B cell (primary cell): ENCODE measurements at regions not wholly inside any gene's neighbourhood (a gene's known extent, or its start where the extent isn't known, plus 50 kb on each side); places are given as distances from the start of the nearest gene placed in this dataset.

Experiments used
- ATAC-seq: fragments of 200-7000 bp; cut with Tn5 transposase; one replicate; pipeline ENCODE4 v1.10.0; 2021; ENCODE audit warnings: low read depth, mild to moderate bottlenecking, moderate number of reproducible peaks, moderate library complexity
- CTCF ChIA-PET: fragments of 350-600 bp; sonication (Branson Sonifier 250); formaldehyde crosslinking; loops from one replicate; lab custom pipeline; 2021; ENCODE audit warnings: antibody characterized with exemption, inconsistent platforms; lab: Charles Lee
- POLR2A ChIA-PET: fragments of 350-600 bp; sonication (Branson Sonifier 250); formaldehyde crosslinking; loops from one replicate; lab custom pipeline; 2021; ENCODE audit warnings: antibody characterized with exemption; lab: Charles Lee
- DNase-seq: peaks from one replicate; pipeline ENCODE4 v3.0.0; 2013
- H2AFZ ChIP-seq: 2 replicates; pipeline ENCODE4 v1.6.1; 2012; ENCODE audit warnings: mild to moderate bottlenecking, low read depth, low read length; ENCODE audit not compliant: insufficient read depth, poor library complexity, severe bottlenecking
- H3K27ac ChIP-seq, 2 donors: 1 replicate in 1 of 2; 2 replicates in 1 of 2; pipeline ENCODE4 v1.5.1; 2012 to 2013; ENCODE audit warnings: low read length in 2 of 2, mild to moderate bottlenecking in 2 of 2, moderate library complexity in 1 of 2
- H3K27me3 ChIP-seq, 4 experiments: fragments of 200-600 bp in 1 of 4; sonication (generic) in 1 of 4; replicated peaks in 1 of 4; 1 replicate in 2 of 4; 2 replicates in 2 of 4; pipeline versions ENCODE4 v1.6.1 to v1.7.0; 2013 to 2016; ENCODE audit warnings: low read length in 3 of 4, mild to moderate bottlenecking in 2 of 4, mixed read lengths in 1 of 4, moderate library complexity in 1 of 4; ENCODE audit not compliant: insufficient read depth in 4 of 4, control insufficient read depth in 3 of 4; ENCODE audit errors: control extremely low read depth in 1 of 4
- H3K36me3 ChIP-seq, 2 experiments: replicated peaks in 1 of 2; 1 replicate in 1 of 2; 2 replicates in 1 of 2; pipeline versions ENCODE4 v1.6.1 to v1.7.1; 2013; ENCODE audit warnings: low read length in 1 of 2; ENCODE audit not compliant: insufficient read depth in 2 of 2, control insufficient read depth in 1 of 2; ENCODE audit errors: control extremely low read depth in 1 of 2, extremely low read depth in 1 of 2
- H3K4me1 ChIP-seq, 2 donors: fragments of 200-600 bp in 1 of 2; sonication (generic) in 1 of 2; 1 replicate in 1 of 2; 2 replicates in 1 of 2; pipeline versions ENCODE4 v1.5.1 to v1.6.1; 2013 to 2017; ENCODE audit warnings: low read length in 2 of 2; ENCODE audit not compliant: control insufficient read depth in 2 of 2, insufficient read depth in 2 of 2
- H3K4me2 ChIP-seq: replicated peaks from 2 replicates; pipeline ENCODE3; 2012; ENCODE audit warnings: mild to moderate bottlenecking, low read depth, low read length; ENCODE audit not compliant: poor library complexity, severe bottlenecking
- H3K4me3 ChIP-seq, 5 experiments: fragments of 200-600 bp in 1 of 5; sonication (generic) in 1 of 5; 1 replicate in 3 of 5; 2 replicates in 2 of 5; pipeline versions ENCODE4 v1.5.1 to v1.7.0; 2011 to 2016; ENCODE audit warnings: low read length in 4 of 5, mild to moderate bottlenecking in 4 of 5, low read depth in 2 of 5, control low read depth in 1 of 5, moderate library complexity in 1 of 5; ENCODE audit not compliant: insufficient read depth in 1 of 5; ENCODE audit errors: control extremely low read depth in 1 of 5, extremely low read depth in 1 of 5
- H3K79me2 ChIP-seq: fragments of 200-600 bp; sonication (generic); one replicate; pipeline ENCODE4 v1.6.0; 2016; ENCODE audit warnings: low read length; ENCODE audit not compliant: control insufficient read depth, insufficient read depth
- H3K9ac ChIP-seq: fragments of 200-600 bp; sonication (generic); 2 replicates; pipeline ENCODE4 v1.6.1; 2017; ENCODE audit warnings: mild to moderate bottlenecking, low read length, moderate library complexity
- H3K9me3 ChIP-seq, 3 donors: one replicate each; pipeline versions ENCODE4 v1.6.1 to v1.7.1; 2013; ENCODE audit warnings: low read length in 2 of 3; ENCODE audit not compliant: control insufficient read depth in 2 of 3, insufficient read depth in 1 of 3; ENCODE audit errors: control extremely low read depth in 1 of 3
- H4K20me1 ChIP-seq: 2 replicates; pipeline ENCODE4 v1.6.0; 2012; ENCODE audit warnings: mild to moderate bottlenecking, low read length; ENCODE audit not compliant: insufficient read depth, control insufficient read depth, poor library complexity, severe bottlenecking
- H3K27ac Mint-ChIP-seq: one replicate; pipeline ENCODE4 v1.8.0; 2021; ENCODE audit warnings: mixed read lengths
- H3K27me3 Mint-ChIP-seq: one replicate; pipeline ENCODE4 v1.8.0; 2021; ENCODE audit warnings: mixed read lengths
- H3K4me1 Mint-ChIP-seq: one replicate; pipeline ENCODE4 v1.8.0; 2021; ENCODE audit warnings: mixed read lengths
- H3K4me3 Mint-ChIP-seq: one replicate; pipeline ENCODE4 v1.8.0; 2021; ENCODE audit warnings: mixed read lengths
- H3K9me3 Mint-ChIP-seq: one replicate; pipeline ENCODE4 v1.8.0; 2022; ENCODE audit warnings: mixed read lengths; ENCODE audit not compliant: insufficient read depth
- CTCF ChIP-seq: fragments of 200-600 bp; IDR thresholded peaks from one replicate; pipeline ENCODE4 v1.8.0; 2022; ENCODE audit warnings: antibody characterized with exemption, mild to moderate bottlenecking
- EZH2 ChIP-seq: IDR thresholded peaks from 2 replicates; pipeline ENCODE4 v1.6.1; 2012; ENCODE audit warnings: borderline replicate concordance, low read depth, mild to moderate bottlenecking, moderate library complexity, low read length; ENCODE audit not compliant: insufficient read depth, poor library complexity, severe bottlenecking
- WGBS: methylation state at CpG from one replicate; pipeline ENCODE4 v1.1.5; 2013; ENCODE audit warnings: missing lambda C conversion rate; ENCODE audit not compliant: insufficient coverage; 5-methylcytosine and 5-hydroxymethylcytosine counted together
- intact Hi-C: fragments of 100-400 bp; cut with micrococcal nuclease; formaldehyde crosslinking; loops from one replicate; pipeline ENCODE4 v1.10.0; 2022

- no peak overlapping the region for H3K9ac ChIP-seq
- no peak for DNase-seq
- intact Hi-C loops, result no loop called here
- no peaks in the 10 kb centered on the region for H3K9me3 Mint-ChIP-seq
- no peaks in the 10 kb centered on the region for H3K79me2 ChIP-seq
- no peak overlapping the region for H3K4me3 ChIP-seq
- TF ChIP-seq CTCF (no peak), EZH2 (no peak)
- POLR2A ChIA-PET, result no interaction called here
- H3K9me3 ChIP-seq, result peaks cover 0 to 10% (median 0%) of the 10 kb centered on the region in 3 donors
- H3K27me3 ChIP-seq, result no peaks in the 10 kb centered on the region
- peaks cover 10% of the 10 kb centered on the region for H3K27me3 Mint-ChIP-seq
- no peak overlapping the region for H3K4me3 Mint-ChIP-seq
- no peaks in the 10 kb centered on the region for H3K4me1 ChIP-seq
- ATAC-seq, result no peak
- CTCF ChIA-PET, result no interaction called here
- H3K4me1 Mint-ChIP-seq, result no peaks in the 10 kb centered on the region
- H3K27ac Mint-ChIP-seq, result no peak overlapping the region
- no peaks in the 10 kb centered on the region for H3K36me3 ChIP-seq
- 94% methylated on average over 10 of the region's 13 CpGs for WGBS
- H3K4me2 ChIP-seq, result no peak overlapping the region
- no peak overlapping the region for H2AFZ ChIP-seq
- no peaks in the 10 kb centered on the region for H4K20me1 ChIP-seq
- H3K27ac ChIP-seq, result no peak overlapping the region
These were observed 209.7 kb downstream of the ABCC12 start for GRCh38 chr16:47946092-47946491.

- H3K4me3 Mint-ChIP-seq, result no peak overlapping the region
- no peak overlapping the region for H3K27ac Mint-ChIP-seq
- peaks cover 0 to 7% (median 0%) of the 10 kb centered on the region in 3 donors for H3K9me3 ChIP-seq
- 91% methylated on average over 6 of the region's 10 CpGs for WGBS
- CTCF ChIA-PET, result no interaction called here
- peaks cover 11% of the 10 kb centered on the region for H3K27me3 Mint-ChIP-seq
- no peak overlapping the region for H3K4me2 ChIP-seq
- ATAC-seq (no peak), DNase-seq (no peak)
- intact Hi-C loops, result no loop called here
- H3K4me1 Mint-ChIP-seq, result no peaks in the 10 kb centered on the region
- H3K79me2 ChIP-seq, result no peaks in the 10 kb centered on the region
- H4K20me1 ChIP-seq, result no peaks in the 10 kb centered on the region
- no peaks in the 10 kb centered on the region for H3K4me1 ChIP-seq
- H3K27me3 ChIP-seq, result peaks cover 0 to 3% (median 0%) of the 10 kb centered on the region in 4 experiments
- TF ChIP-seq EZH2 (no peak), CTCF (no peak)
- H3K9ac ChIP-seq, result no peak overlapping the region
- no peaks in the 10 kb centered on the region for H3K9me3 Mint-ChIP-seq
- no peaks in the 10 kb centered on the region for H3K36me3 ChIP-seq
- POLR2A ChIA-PET, result no interaction called here
- H3K27ac ChIP-seq, result no peak overlapping the region
- H2AFZ ChIP-seq, result no peak overlapping the region
- no peak overlapping the region for H3K4me3 ChIP-seq
These were observed 211.2 kb downstream of the ABCC12 start for GRCh38 chr16:47944589-47944988.
